Sigmoid colon (tissue), 4 donors: ENCODE measurements at regions not wholly inside any gene's neighbourhood (a gene's known extent, or its start where the extent isn't known, plus 50 kb on each side); places are given as distances from the start of the nearest gene placed in this dataset.

ENCODE experiments used
- EP300 ChIP-seq, 4 donors: sonication (generic); formaldehyde crosslinking; IDR thresholded peaks; one replicate each; pipeline ENCODE4 v1.6.1; 2017; ENCODE audit warnings: antibody characterized with exemption in 4 of 4
- POLR2A ChIP-seq, 2 donors: fragments of 450-650 bp; IDR thresholded peaks; one replicate each; pipeline ENCODE4 v1.6.1; 2016; ENCODE audit warnings: antibody characterized with exemption in 2 of 2, mild to moderate bottlenecking in 2 of 2, moderate library complexity in 2 of 2
- POLR2AphosphoS5 ChIP-seq, 4 donors: sonication (generic); formaldehyde crosslinking; IDR thresholded peaks; one replicate each; pipeline ENCODE4 v1.6.1; 2017; ENCODE audit warnings: antibody characterized with exemption in 4 of 4
- TF ChIP-seq, protein P1 (sequence below), 4 experiments: fragments of 450-650 bp in 3 of 4; fragments of 200-600 bp in 1 of 4; IDR thresholded peaks; one replicate each; pipeline ENCODE4 v1.5.1; 2016 to 2019; ENCODE audit warnings: antibody characterized with exemption in 4 of 4, mild to moderate bottlenecking in 3 of 4, moderate library complexity in 2 of 4

DNA sequence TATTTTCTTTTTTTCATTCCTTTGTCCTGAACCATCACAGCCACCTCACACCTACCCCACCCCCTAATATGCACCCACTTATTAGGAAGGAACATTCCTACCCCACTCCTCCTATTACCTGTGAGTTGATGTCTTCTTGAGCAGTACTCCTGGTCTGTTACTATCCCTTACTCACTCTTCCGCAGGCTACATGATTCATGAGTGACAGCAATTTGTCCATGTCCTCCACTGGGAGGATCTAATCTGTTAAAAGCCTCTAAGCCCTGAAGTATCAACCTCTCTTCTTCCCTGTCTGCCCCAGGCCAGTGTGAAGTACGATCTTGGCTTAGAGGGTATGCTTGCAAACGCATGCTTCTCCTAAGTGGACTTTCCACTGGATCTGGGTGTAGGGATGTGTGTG lies 75.6 kb upstream of the RFX8 start:
- TF ChIP-seq, protein P1, sequence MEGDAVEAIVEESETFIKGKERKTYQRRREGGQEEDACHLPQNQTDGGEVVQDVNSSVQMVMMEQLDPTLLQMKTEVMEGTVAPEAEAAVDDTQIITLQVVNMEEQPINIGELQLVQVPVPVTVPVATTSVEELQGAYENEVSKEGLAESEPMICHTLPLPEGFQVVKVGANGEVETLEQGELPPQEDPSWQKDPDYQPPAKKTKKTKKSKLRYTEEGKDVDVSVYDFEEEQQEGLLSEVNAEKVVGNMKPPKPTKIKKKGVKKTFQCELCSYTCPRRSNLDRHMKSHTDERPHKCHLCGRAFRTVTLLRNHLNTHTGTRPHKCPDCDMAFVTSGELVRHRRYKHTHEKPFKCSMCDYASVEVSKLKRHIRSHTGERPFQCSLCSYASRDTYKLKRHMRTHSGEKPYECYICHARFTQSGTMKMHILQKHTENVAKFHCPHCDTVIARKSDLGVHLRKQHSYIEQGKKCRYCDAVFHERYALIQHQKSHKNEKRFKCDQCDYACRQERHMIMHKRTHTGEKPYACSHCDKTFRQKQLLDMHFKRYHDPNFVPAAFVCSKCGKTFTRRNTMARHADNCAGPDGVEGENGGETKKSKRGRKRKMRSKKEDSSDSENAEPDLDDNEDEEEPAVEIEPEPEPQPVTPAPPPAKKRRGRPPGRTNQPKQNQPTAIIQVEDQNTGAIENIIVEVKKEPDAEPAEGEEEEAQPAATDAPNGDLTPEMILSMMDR (IDR thresholded peaks at IDR 0.05) = no peak
- no peak for TF ChIP-seq POLR2A (IDR thresholded peaks at IDR 0.05)
- no peak for TF ChIP-seq POLR2AphosphoS5 (IDR thresholded peaks at IDR 0.05)
- TF ChIP-seq EP300 (IDR thresholded peaks at IDR 0.05) = no peak
